ENCODE measurements at regions not wholly inside any gene's neighbourhood (a gene's known extent, or its start where the extent isn't known, plus 50 kb on each side); places are given as distances from the start of the nearest gene placed in this dataset.
"Not testable (repeated sequence)": the region's sequence is repeated elsewhere in the genome, so short reads cannot be mapped to it uniquely, and the experiment has no call there.

GRCh38 chr6:134662077-134662700, 287.7 kb downstream of the ALDH8A1 start:
- DNase-seq (ENCODE audit: low spot score): no peak
- intact Hi-C loops (cut with DNase I): no loop called here

- DNase-seq (ENCODE audit: low spot score); intact Hi-C loops (cut with DNase I): not testable (repeated sequence)
Measured at GRCh38 chr6:134659885-134660284, 290.0 kb downstream of the ALDH8A1 start.

DNA sequence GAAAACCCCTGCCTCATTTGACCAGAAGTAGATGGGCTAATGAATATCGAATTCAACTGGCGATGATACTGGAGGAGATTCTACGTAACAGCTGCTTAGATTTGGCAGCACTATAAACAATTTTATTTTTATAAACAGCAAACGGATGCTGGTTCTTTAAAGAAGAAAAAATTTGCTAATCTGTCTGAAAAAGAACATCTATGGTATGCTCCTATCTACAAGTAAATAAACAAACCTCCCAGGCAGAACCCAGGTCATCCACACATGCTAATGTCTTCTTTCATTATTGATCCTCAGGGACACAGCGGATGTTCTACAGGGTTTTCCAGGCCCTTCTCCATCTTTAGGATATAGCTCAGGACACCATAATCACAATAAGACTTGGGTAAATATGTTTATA, 291.3 kb downstream of the ALDH8A1 start:
- intact Hi-C loops (cut with DNase I): no loop called here
- no peak for DNase-seq (ENCODE audit: low spot score)

GRCh38 chr6:134657751-134658527, 292.0 kb downstream of the ALDH8A1 start:
- intact Hi-C loops (cut with DNase I): no loop called here
- no peak for DNase-seq (ENCODE audit: low spot score)

GRCh38 chr6:134657343-134657742, 292.6 kb downstream of the ALDH8A1 start:
- intact Hi-C loops (cut with DNase I): no loop called here
- DNase-seq (ENCODE audit: low spot score): no peak

DNA sequence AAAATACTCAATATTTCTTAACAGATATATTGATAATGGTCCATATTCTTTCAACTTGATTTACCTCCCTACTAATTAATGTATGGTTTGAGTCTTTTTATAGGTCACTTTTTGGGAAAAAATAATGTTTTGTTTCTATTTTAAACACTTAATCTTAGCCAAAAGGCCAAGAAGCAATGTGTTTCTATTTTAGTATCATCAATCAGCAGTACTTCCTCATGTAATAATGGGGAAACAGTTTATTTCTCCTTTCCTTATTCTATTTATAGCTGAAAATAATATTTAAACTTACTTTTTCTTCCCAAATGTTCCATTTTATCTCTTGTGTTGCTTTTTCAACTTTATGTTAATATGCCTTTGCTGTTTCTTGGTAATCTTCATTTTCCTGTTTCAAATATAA, 295.1 kb downstream of the ALDH8A1 start:
- intact Hi-C loops (cut with DNase I): no loop called here
- no peak for DNase-seq (ENCODE audit: low spot score)

GRCh38 chr6:134651519-134651918, 298.4 kb downstream of the ALDH8A1 start:
- intact Hi-C loops (cut with DNase I): no loop called here

DNA sequence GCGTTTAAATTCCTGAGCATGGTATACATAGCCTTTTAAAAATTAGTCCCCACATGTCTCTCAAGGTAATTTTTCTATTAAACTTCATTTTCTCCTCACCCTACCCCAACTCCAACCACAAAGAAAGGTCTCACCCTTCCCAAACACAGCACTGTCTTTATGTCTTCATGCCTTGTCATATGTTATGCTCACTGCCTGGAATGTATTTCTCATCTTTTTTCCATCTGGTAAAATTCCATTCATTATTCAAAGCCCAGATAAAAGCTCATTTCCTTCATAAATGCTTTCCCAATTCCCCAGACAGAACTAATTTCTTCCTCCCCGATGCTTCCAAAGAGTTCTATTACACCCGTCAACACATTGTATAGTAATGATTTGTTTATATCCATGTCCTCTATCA, 302.0 kb downstream of the ALDH8A1 start:
- intact Hi-C loops (cut with DNase I): loop anchor here in 1 of 2 donors (10.0 kb wide), 1 partner anchor 473 kb away; no protein-coding TSS in a partner anchor
- DNase-seq (ENCODE audit: low spot score): no peak

More at GRCh38 chr6:134651519-134651918, 298.4 kb downstream of the ALDH8A1 start:
- no peak for DNase-seq (ENCODE audit: low spot score)

DNA sequence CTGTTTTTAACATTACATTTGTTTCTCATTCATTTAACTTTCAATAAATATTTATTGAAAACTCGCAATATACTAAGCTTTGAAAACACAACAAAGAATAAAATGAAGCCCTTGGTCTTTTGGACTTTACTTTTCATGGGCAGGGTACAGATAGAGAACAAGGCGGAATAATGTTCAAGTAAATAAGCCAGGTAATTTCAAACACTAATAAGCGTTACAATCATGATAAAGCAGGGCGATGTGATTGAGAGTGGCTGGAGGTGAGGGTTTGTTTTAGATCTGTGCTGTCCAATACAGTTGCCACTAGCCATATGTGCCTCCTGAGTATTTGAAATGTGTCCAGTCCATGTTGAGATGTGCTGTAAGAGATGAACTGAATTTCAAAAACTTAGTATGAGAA, 307.1 kb downstream of the ALDH8A1 start:
- intact Hi-C loops (cut with DNase I): loop anchor here (5.0 to 10.0 kb wide), 2 partner anchors 468 to 646 kb away; no protein-coding TSS in a partner anchor
- DNase-seq (ENCODE audit: low spot score): no peak

DNA sequence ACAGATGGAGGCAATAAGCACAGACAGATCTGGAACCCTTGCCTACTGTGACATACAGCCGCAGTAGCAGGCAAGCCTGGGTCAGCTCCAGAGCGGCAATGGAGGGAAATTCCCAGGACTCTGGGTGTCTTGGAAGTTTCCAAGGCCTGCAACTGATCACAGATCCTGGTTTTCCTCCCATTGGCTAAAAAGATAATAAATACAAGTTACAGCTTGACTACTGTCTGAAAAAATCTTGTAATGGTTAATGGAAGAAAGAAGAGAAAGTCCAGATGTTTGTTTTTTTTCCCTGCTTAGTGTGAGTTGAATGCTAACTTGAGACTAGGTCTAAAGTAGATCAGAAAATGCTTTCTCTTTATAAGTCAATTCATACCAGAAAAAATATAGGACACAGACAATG, 307.6 kb downstream of the ALDH8A1 start:
- intact Hi-C loops (cut with DNase I): loop anchor here (5.0 to 10.0 kb wide), 2 partner anchors 467 to 645 kb away; no protein-coding TSS in a partner anchor
- no peak for DNase-seq (ENCODE audit: low spot score)

- intact Hi-C loops (cut with DNase I): loop anchor here (5.0 to 10.0 kb wide), 2 partner anchors 466 to 644 kb away; no protein-coding TSS in a partner anchor
Measured at GRCh38 chr6:134640975-134641429, 308.9 kb downstream of the ALDH8A1 start.

GRCh38 chr6:134640229-134640628, 309.7 kb downstream of the ALDH8A1 start:
- intact Hi-C loops (cut with DNase I): loop anchor here (5.0 to 10.0 kb wide), 2 partner anchors 465 to 643 kb away; no protein-coding TSS in a partner anchor
- no peak for DNase-seq (ENCODE audit: low spot score)

More at GRCh38 chr6:134640975-134641429, 308.9 kb downstream of the ALDH8A1 start:
- peak; percentile 92 for DNase-seq (ENCODE audit: low spot score)

DNA sequence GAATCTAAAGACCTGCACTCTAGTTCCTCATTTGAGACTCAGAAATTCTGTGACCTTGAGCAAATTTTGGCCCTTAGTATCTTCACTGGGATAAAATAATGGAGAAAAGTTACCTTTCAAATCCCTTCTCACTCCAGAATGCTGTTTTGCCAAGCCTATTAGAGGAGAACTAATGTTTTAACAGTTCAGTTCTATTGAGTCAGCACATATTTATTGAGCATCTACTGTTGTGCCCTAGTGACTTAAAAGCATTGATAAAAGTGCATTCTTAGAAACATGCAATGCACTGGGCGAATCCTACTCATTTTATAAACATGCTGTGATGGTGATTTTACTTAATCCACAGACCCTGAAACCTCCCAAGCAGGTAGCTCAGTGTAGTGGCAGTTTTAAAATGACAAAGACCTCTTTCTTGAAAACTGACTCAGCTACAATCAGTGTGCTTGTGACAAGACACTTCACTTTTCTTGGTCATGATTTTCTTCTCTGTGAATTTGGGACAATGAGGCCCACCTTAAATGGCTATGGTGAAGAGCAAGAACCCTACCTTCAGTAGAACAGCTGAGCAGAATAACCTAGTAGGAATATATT, 312.0 kb downstream of the ALDH8A1 start:
- DNase-seq (ENCODE audit: low spot score): no peak
- intact Hi-C loops (cut with DNase I): loop anchor here in 1 of 2 donors (5.0 kb wide), 1 partner anchor 461 kb away; no protein-coding TSS in a partner anchor

GRCh38 chr6:134637282-134637681, 312.6 kb downstream of the ALDH8A1 start:
- DNase-seq (ENCODE audit: low spot score): no peak
- intact Hi-C loops (cut with DNase I): loop anchor here in 1 of 2 donors (5.0 kb wide), 1 partner anchor 460 kb away; no protein-coding TSS in a partner anchor

- no peak for DNase-seq (ENCODE audit: low spot score)
- intact Hi-C loops (cut with DNase I): loop anchor here in 1 of 2 donors (5.0 kb wide), 1 partner anchor 459 kb away; no protein-coding TSS in a partner anchor
Measured at GRCh38 chr6:134636186-134636799, 313.6 kb downstream of the ALDH8A1 start.

- DNase-seq (ENCODE audit: low spot score): no peak
- intact Hi-C loops (cut with DNase I): loop anchor here in 1 of 2 donors (5.0 kb wide), 1 partner anchor 458 kb away; no protein-coding TSS in a partner anchor
Measured at GRCh38 chr6:134634966-134635365, 314.9 kb downstream of the ALDH8A1 start.

DNA sequence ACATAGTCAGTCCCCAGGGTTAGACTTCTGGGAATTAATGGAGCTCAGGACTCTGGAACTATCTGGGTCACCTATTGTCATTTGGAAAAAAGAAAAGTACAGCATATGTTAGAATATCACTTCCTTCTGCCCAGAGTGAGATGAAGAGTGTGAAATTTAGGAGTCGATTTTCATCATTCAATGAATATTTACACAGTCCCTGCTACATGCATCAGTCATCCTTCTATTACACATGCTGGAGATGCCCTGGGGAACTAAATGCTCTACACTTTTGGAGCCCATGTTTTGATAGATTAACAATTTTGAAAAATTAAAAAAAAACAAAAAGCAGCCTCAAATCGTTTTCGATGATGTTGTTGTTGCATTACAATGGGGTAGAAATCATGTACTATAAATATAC, 315.4 kb downstream of the ALDH8A1 start:
- intact Hi-C loops (cut with DNase I): no loop called here
- DNase-seq (ENCODE audit: low spot score): no peak

DNA sequence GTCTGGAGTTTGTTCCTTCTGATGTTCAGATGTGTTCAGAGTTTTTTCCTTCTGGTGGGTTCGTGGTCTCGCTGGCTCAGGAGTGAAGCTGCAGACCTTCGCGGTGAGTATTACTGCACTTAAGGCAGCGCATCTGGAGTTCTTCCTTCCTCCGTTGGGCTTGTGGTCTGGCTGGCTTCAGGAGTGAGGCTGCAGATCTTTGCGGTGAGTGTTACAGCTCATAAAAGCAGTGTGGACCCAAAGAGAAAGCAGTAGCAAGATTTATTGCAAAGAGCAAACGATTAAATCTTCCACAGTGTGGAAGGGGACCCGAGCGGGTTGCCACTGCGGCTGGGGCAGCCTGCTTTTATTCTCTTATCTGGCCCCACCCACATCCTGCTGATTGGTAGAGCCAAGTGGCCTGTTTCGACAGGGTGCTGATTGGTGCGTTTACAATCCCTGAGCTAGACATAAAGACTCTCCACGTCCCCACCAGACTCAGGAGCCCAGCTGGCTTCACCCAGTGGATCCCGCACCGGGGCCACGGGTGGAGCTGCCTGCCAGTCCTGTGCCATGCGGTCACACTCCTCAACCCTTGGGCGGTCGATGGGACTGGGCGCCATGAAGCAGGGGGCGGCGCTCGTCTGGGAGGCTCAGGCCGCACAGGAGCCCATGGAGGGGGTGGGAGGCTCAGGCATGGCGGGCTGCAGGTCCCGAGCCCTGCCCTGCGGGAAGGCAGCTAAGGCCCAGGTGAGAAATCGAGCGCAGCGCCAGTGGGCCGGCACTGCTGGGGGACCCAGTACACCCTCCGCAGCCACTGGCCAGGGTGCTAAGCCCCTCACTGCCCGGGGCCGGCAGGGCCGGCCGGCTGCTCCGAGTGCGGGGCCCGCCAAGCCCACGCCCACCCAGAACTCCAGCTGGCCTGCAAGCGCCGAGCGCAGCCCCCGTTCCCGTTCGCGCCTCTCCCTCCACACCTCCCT, 315.3 kb upstream of the SGK1 start:
- DNase-seq (ENCODE audit: low spot score); intact Hi-C loops (cut with DNase I): not testable (repeated sequence)
